Kidney (tissue), 13 donors: ENCODE measurements at regions not wholly inside any gene's neighbourhood (a gene's known extent, or its start where the extent isn't known, plus 50 kb on each side); places are given as distances from the start of the nearest gene placed in this dataset.

Experiments used
- DNase-seq, 5 donors: peaks; one replicate each; pipeline ENCODE4 v3.0.0-alpha.2; 2013 to 2020
- FAIRE-seq: peaks from 2 replicates; lab custom pipeline; 2012; peaks lifted over from hg19 to GRCh38; lab: Jason Lieb, UNC
- H3K27ac ChIP-seq, 2 donors: one replicate each; pipeline ENCODE4 v1.7.0; 2013; ENCODE audit warnings: low read depth in 2 of 2, low read length in 2 of 2, inconsistent platforms in 1 of 2
- H3K27me3 ChIP-seq: one replicate; pipeline ENCODE4 v1.7.1; 2013; ENCODE audit warnings: low read length, inconsistent platforms; ENCODE audit not compliant: control insufficient read depth, insufficient read depth
- H3K36me3 ChIP-seq, 3 donors: one replicate each; pipeline versions ENCODE4 v1.7.0 to v1.7.1; 2013; ENCODE audit warnings: low read length in 3 of 3, control low read depth in 1 of 3, inconsistent platforms in 1 of 3; ENCODE audit not compliant: insufficient read depth in 3 of 3, control insufficient read depth in 2 of 3
- H3K4me1 ChIP-seq, 3 donors: one replicate each; pipeline versions ENCODE4 v1.7.0 to v1.7.1; 2013; ENCODE audit warnings: low read length in 3 of 3, inconsistent platforms in 1 of 3, low read depth in 1 of 3; ENCODE audit not compliant: control insufficient read depth in 2 of 3, insufficient read depth in 2 of 3
- H3K4me3 ChIP-seq, 3 donors: one replicate each; pipeline versions ENCODE4 v1.7.0 to v1.8.1; 2013; ENCODE audit warnings: low read length in 3 of 3, control low read depth in 1 of 3, inconsistent platforms in 1 of 3
- H3K9ac ChIP-seq, 3 donors: one replicate each; pipeline versions ENCODE4 v1.7.0 to v1.7.1; 2013; ENCODE audit warnings: low read length in 3 of 3, control low read depth in 1 of 3, inconsistent platforms in 1 of 3
- H3K9me3 ChIP-seq, 3 donors: one replicate each; pipeline versions ENCODE4 v1.7.0 to v1.7.1; 2013; ENCODE audit warnings: low read length in 3 of 3, control low read depth in 1 of 3, inconsistent platforms in 1 of 3; ENCODE audit not compliant: control insufficient read depth in 2 of 3, insufficient read depth in 1 of 3
- intact Hi-C: fragments of 100-400 bp; cut with DNase I; formaldehyde crosslinking; loops from one replicate; pipeline ENCODE4 v1.11.1; 2022
- TF ChIP-seq, protein P1 (sequence below): IDR thresholded peaks from 3 replicates; pipeline ENCODE4 v1.5.1; 2012; ENCODE audit warnings: mild to moderate bottlenecking, moderate library complexity, borderline replicate concordance; ENCODE audit not compliant: insufficient read depth; ENCODE audit errors: extremely low read depth
- donor health status: control.
- donor health status: control.
- donor health status: control.
- donor health status: control.
- donor health status: control.
- donor health status: DM: yes; HTN: yes; CAD: no.
- donor health status: Normal renal cell carcinoma (clear cell type).

DNA sequence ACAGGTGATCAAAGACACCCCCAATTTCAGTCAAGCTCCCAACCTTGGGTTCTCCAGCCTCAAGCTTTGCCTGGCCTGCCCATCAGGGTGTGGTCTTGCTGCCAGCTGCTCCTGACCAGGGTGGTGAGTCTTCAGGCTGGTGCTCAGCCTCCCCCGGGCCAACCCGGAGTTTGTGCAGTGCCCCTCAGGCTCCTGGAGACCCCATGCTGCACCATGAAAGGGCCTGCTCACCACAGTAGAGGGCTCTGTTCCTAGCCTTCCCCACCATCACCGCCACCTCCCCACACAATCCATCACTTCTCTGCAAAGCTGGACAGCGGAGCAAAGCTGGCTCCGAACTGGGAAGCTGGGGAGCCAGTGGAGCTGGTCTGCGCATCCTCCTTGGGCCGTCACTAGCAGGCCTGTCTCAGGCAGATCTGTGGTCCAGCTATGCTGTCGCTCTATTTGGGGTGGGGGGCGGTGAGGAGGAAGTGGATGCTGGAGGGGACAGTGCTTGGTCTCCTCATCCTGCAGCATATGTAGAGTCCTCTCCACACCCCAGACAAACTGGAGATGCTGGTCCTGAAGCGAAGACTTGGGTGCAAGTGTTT is 88.5 kb upstream of the RPL38 start:
- Histone ChIP-seq H3K36me3 (no peaks in the 10 kb centered on the region), H3K9me3 (no peaks in the 10 kb centered on the region), H3K9ac (no peak overlapping the region), H3K27me3 (peaks cover 2% of the 10 kb centered on the region), H3K4me1 (no peaks in the 10 kb centered on the region), H3K27ac (no peak overlapping the region), H3K4me3 (no peak overlapping the region)
- FAIRE-seq, result no peak
- peak in 1 of 5 donors; percentile 38 for DNase-seq
- intact Hi-C loops, result no loop called here
- TF ChIP-seq, protein P1, sequence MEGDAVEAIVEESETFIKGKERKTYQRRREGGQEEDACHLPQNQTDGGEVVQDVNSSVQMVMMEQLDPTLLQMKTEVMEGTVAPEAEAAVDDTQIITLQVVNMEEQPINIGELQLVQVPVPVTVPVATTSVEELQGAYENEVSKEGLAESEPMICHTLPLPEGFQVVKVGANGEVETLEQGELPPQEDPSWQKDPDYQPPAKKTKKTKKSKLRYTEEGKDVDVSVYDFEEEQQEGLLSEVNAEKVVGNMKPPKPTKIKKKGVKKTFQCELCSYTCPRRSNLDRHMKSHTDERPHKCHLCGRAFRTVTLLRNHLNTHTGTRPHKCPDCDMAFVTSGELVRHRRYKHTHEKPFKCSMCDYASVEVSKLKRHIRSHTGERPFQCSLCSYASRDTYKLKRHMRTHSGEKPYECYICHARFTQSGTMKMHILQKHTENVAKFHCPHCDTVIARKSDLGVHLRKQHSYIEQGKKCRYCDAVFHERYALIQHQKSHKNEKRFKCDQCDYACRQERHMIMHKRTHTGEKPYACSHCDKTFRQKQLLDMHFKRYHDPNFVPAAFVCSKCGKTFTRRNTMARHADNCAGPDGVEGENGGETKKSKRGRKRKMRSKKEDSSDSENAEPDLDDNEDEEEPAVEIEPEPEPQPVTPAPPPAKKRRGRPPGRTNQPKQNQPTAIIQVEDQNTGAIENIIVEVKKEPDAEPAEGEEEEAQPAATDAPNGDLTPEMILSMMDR, result no peak

DNA sequence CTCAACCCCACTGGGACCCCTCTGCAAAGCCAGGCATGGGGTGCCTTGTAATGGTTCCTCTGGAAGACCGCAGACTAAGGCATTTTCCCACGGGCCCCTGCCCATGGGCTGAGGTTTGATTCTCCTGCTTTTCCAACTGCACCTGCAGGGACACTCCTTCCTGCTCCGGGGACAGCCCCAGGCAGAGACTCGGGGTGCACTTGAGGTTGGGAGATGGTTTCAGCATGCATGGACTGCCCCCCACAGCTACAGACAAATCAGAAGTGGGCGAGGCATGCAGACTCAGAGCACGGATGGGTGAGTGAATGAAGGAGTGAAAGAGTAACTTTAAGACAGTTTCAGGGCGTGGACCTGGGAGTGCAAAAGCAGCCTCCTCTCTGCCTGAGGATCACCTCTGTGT is 87.9 kb upstream of the RPL38 start:
- no peak for FAIRE-seq

DNA sequence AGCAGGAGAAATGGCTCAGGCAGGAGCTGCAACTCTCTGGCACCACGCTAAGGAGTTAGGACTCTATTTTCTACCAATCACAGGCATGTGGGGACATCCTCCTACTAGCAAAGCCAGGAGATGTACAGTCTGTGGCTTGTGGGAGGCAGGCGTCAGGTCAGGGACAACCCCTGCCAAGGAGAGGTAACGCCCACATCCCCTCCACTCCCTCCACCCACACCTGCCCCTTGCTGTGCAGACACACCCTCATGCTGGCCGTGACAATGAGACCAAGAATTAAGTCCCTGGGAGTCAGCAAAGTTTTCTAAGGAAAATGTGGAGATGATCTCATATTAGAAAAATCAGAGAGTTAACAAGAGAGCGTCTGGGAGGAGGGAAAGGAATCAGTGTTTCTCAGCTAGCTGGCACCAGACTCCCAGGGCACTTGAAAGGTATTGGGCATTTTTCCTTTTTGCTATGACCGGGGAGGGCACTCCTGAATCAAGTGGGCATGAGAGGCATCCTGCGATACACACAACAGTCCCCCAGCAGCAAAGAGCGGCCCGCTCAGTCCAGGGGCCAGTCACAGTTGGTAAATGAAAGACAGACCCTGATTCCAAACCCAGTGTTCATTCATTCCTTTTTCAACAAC is 87.3 kb upstream of the RPL38 start:
- Histone ChIP-seq H3K4me1 (no peaks in the 10 kb centered on the region), H3K27me3 (peaks cover 2% of the 10 kb centered on the region), H3K9ac (no peak overlapping the region), H3K27ac (no peak overlapping the region), H3K36me3 (no peaks in the 10 kb centered on the region), H3K9me3 (no peaks in the 10 kb centered on the region), H3K4me3 (no peak overlapping the region)
- peak in 2 of 5 donors; percentile 32 to 49 for DNase-seq
- intact Hi-C loops, result no loop called here
- FAIRE-seq, result no peak
- TF ChIP-seq, protein P1, result no peak

More for the DNA sequence above, 87.9 kb upstream of the RPL38 start:
- intact Hi-C loops, result no loop called here
- peak in 1 of 5 donors; percentile 31 for DNase-seq
- H3K27me3 ChIP-seq, result peaks cover 2% of the 10 kb centered on the region
- no peaks in the 10 kb centered on the region for H3K4me1 ChIP-seq
- H3K9me3 ChIP-seq, result no peaks in the 10 kb centered on the region
- H3K9ac ChIP-seq, result no peak overlapping the region
- H3K27ac ChIP-seq, result no peak overlapping the region
- H3K36me3 ChIP-seq, result no peaks in the 10 kb centered on the region
- TF ChIP-seq, protein P1, result no peak
- H3K4me3 ChIP-seq, result no peak overlapping the region
